Hepatocyte (in vitro differentiated cells): ENCODE measurements at regions not wholly inside any gene's neighbourhood (a gene's known extent, or its start where the extent isn't known, plus 50 kb on each side); places are given as distances from the start of the nearest gene placed in this dataset.

ENCODE experiments used
- CTCF ChIP-seq: fragments of 200-600 bp; sonication (generic); IDR thresholded peaks from 2 replicates; pipeline ENCODE4 v1.5.1; 2016; ENCODE audit warnings: antibody characterized with exemption, mild to moderate bottlenecking; ENCODE audit not compliant: poor library complexity
- EZH2phosphoT487 ChIP-seq: fragments of 200-600 bp; sonication (generic); IDR thresholded peaks from one replicate; pipeline ENCODE4 v1.6.1; 2018; ENCODE audit warnings: antibody characterized with exemption, mild to moderate bottlenecking, low read depth, moderate library complexity; ENCODE audit not compliant: unreplicated experiment, severe bottlenecking

GRCh38 chr7:46996972-46997371 is 584.9 kb downstream of the TNS3 start:
- no peak for TF ChIP-seq EZH2phosphoT487
- no peak for TF ChIP-seq CTCF
